HG03025 (cell line): ENCODE measurements at regions not wholly inside any gene's neighbourhood (a gene's known extent, or its start where the extent isn't known, plus 50 kb on each side); places are given as distances from the start of the nearest gene placed in this dataset.
"Not testable (repeated sequence)": the region's sequence is repeated elsewhere in the genome, so short reads cannot be mapped to it uniquely, and the experiment has no call there.

Experiments
- ATAC-seq: cut with Tn5 transposase; IDR thresholded peaks from one replicate; pipeline ENCODE4 v1.9.1; 2021; ENCODE audit warnings: mild to moderate bottlenecking, moderate library complexity; ENCODE audit not compliant: unreplicated experiment, low FRiP score

- no peak for ATAC-seq
Observed at GRCh38 chrX:66915893-66916292, 277.0 kb upstream of the EDA2R start.

GRCh38 chrX:66914080-66914479 lies 275.2 kb upstream of the EDA2R start:
- ATAC-seq, result no peak

- no peak for ATAC-seq
Observed at GRCh38 chrX:66912417-66912816, 273.5 kb upstream of the EDA2R start.

DNA sequence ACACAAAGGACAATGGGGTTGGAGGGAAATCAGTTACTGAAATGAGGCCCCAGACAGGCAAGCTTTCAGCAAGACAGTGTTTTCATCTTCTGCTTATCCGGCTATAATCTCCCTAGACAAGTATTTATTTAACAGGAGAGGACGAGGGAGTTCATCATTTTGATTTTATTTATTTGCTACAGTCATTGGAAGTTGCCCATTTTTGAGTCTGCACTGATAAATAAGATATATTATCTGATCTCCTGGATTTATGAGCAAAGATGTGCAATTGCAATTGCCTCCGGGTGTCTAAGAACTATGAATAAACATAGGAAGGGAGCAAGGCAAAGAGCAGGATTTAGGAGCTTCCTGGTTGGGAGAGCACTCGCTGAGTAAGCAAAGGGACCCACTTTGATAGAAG lies 263.2 kb upstream of the EDA2R start:
- ATAC-seq, result no peak

DNA sequence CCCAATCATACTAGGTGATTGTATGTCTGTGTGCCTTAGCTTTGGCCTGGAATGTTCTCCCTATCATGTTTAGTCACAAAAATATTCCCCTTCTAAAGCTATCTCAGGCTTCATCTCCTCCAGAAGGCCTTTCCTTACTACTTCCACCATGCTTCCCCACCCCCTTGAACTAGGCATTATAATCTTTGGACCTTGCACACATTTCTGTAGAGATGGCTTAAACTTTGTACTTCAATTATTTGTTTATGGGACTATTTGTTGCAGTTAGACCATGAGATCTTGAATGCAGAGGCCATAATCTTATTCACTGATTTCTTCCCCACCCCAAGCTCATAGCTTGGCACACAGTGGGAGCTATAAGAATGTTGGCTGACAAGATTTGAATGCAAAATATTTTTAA lies 262.0 kb upstream of the EDA2R start:
- ATAC-seq, result no peak

DNA sequence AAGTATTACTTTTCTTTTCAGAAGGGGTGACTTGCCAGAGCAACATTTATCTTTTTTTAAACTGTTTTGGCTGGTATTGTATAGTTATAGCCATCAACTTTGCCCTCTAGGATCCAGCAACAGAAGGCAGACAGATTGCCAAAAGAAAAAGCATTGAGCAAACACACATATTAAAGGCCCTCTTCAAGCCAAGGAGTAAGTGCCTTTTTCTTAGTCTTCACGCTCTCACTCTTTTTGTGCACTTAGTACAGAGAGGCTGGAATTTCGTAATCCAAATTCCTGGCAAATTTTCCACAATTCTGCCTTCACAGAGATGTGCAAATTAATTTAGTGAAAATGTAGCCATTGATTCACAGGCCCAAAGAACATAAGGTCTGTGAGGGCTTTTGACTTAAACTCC lies 253.1 kb upstream of the EDA2R start:
- no peak for ATAC-seq

- ATAC-seq, result no peak
Observed at GRCh38 chrX:66889418-66889817, 250.5 kb upstream of the EDA2R start.

DNA sequence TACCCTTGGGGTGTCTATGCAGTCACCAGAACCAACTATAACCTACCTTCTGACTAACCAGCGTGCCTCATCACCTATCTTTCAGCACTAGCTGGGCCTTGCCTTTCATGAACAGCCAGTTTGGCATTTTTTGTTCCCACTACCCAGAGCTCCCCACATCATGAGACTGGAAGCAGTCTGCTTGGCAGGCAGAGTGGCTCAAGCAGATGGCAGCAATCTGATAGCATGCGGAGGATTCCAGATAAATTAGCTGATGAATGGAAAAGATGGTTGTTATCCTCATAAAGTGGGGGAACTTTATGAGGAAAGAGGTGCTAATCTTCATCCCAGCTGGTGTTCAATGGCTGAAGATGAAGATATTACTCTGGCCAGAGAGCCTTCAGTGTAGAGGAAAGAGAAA lies 243.2 kb upstream of the EDA2R start:
- no peak for ATAC-seq

GRCh38 chrX:66876776-66877175 lies 237.9 kb upstream of the EDA2R start:
- ATAC-seq, result no peak

GRCh38 chrX:66872771-66873170 lies 233.9 kb upstream of the EDA2R start:
- ATAC-seq, result no peak

- no peak for ATAC-seq
Observed at GRCh38 chrX:66863721-66864120, 224.8 kb upstream of the EDA2R start.

DNA sequence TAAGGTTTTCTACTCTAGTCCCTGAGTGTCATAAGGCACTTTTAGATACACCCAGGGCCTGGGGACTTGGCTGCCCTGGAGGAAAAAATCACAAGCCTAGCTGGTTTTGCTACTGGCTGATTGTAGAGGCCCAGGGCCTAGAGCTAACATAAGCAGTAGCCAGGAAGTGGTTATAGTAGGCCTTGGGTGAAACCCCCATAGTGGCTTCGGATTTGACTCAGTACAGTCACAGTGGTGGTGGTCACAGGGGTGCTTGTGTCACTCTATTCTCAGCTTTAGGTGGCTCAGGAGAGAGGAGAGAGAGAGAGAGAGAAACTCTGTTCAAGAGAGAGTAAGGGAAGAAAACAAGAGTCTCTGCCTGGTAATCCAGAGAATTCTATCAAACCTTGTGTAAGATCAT lies 194.5 kb upstream of the EDA2R start:
- peak; percentile 99 for ATAC-seq

DNA sequence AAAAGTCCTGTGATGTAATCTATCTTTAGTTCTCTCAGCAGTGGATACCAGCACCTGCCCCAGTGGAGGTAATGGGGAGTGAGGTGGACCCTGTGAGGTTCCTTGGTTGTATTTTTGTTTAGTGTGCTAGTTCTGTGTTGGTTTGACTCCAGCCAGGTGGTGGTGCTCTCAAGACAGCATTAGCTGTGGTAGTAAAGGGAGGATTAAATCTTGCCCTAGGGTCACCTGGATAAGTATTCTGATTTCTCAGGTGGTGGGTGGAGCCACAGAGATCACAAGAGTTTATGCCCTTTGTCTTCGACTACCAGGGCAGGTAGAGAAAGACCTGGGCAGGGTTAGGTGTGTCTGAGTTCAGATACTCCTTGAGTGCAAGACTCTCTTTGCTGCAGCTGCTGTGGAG lies 176.3 kb upstream of the EDA2R start:
- no peak for ATAC-seq

DNA sequence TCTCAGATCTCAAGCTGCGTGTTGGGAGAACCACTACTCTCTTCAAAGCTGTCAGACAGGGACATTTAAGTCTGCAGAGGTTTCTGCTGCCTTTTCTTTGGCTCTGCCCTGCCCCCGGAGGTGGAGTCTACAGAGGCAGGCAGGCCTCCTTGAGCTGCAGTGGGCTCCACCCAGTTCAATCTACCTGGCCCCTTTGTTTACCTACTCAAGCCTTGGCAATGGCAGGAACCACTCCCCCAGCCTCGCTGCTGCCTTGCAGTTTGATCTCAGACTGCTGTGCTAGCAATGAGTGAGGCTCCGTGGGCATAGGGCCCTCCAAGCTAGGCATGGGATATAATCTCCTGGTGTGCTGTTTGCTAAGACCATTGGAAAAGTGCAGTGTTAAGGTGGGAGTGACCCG lies 155.6 kb upstream of the EDA2R start:
- not testable (repeated sequence) for ATAC-seq

DNA sequence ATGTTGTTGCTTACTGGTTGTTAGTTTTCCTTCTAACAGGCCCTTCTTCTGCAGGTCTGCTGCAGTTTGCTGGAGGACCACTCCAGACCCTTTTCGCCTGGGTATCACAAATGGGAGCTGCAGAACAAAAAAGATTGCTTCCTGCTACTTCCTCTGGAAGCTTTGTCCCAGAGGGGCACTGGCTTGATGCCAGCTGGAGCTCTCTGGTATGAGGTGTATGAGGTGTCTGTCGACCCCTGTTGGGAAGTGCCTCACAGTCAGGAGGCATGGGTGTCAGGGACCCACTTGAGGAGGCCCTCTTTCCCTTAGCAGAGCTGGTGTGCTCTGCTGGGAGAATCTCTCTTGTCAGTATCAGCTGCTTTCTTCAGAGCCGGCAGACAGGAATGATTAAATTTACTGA lies 127.4 kb upstream of the EDA2R start:
- no peak for ATAC-seq

- no peak for ATAC-seq
Observed at GRCh38 chrX:66760651-66761050, 121.8 kb upstream of the EDA2R start.

DNA sequence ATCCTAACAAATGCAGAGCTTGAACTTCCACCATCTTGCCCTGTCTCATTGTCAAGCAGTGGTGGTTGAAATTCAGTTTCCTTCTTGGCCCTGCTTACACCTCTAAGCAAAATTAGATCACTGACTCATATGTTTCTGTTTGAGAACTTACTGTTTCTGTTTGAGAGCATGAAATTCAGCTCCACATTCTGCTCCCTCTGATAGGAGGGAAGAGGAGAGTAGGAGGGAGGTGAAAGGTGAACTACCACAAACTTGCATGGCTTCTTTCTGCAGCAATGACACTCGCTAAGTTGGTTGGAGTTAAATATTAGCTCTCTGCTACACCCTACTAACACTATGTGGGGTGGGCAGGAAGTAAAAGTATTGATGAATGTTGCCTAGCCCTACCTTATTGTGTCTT lies 117.8 kb upstream of the EDA2R start:
- peak; percentile 61 for ATAC-seq

GRCh38 chrX:66751136-66751782 lies 112.4 kb upstream of the EDA2R start:
- ATAC-seq, result no peak

DNA sequence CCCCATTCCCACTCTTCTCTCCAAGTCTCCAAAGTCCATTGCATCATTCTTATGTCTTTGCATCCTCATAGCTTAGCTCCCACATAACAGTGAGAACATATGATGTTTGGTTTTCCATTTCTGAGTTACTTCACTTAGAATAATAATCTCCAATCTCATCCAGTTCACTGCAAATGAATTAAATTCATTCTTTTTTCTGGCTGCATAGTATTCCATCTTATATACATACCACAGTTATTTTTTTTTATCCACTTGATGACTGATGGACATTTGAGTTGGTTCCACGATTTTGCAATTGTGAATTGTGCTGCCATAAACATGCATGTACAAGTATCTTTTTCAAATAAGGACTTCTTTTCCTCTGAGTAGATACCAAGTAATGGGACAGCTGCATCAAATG lies 105.6 kb upstream of the EDA2R start:
- not testable (repeated sequence) for ATAC-seq

DNA sequence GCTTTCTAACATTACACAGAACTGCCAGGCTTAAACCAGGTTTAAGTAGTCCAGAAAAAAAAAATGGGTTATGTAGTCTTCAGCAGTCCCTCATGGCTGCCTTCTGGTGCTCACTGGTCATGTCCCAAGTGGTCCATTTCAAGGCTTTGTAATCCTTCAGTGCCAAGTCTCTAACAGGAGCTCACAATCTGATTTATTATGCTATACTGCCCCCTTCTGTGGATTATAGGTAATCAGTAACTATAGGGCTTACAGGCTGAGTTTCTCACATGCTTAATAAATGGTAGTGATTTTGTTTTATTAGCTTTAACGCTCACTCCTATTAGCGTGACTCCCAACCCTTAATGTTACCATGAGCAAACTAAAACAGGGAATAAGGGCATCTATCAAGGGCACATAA lies 92.5 kb upstream of the EDA2R start:
- ATAC-seq, result no peak

- peak; percentile 71 for ATAC-seq
Observed at GRCh38 chrX:66728818-66729271, 90.0 kb upstream of the EDA2R start.

DNA sequence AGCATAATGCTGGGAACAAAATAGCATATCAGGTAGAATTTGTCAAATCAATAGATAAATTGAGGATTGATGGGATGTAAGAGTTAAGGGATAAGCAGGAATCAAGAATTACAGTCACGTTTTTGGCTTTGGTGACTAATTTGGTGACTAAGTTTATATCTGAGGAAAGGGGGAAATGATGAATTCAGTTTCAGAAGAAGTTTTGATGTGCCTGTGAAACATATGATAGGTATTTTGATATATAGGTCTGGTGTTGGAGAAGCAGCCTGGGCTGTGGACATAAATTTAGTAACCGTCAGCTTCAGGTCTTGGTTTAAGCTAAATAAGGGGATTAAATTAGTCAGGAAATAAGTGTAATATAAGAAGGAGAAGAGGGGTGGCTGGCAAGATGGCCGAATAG lies 79.0 kb upstream of the EDA2R start:
- ATAC-seq, result no peak
